Panc1 (cell line): ENCODE measurements at regions not wholly inside any gene's neighbourhood (a gene's known extent, or its start where the extent isn't known, plus 50 kb on each side); places are given as distances from the start of the nearest gene placed in this dataset.
"Not testable (repeated sequence)": the region's sequence is repeated elsewhere in the genome, so short reads cannot be mapped to it uniquely, and the experiment has no call there.

ENCODE experiments used
- POLR2AphosphoS5 ChIP-seq: IDR thresholded peaks from 2 replicates; pipeline ENCODE4 v1.6.1; 2012; ENCODE audit warnings: mild to moderate bottlenecking, low read depth, low read length, moderate library complexity
- SIN3A ChIP-seq: IDR thresholded peaks from 2 replicates; pipeline ENCODE4 v1.6.1; 2012; ENCODE audit warnings: low read depth, mild to moderate bottlenecking, low read length, moderate library complexity, borderline replicate concordance; ENCODE audit not compliant: insufficient read depth
- TCF7L2 ChIP-seq: IDR thresholded peaks from 2 replicates; pipeline ENCODE4 v1.6.1; 2011; ENCODE audit warnings: mild to moderate bottlenecking, low read depth, low read length, inconsistent platforms
- TF ChIP-seq, protein P1 (sequence below): fragments of 450-650 bp; IDR thresholded peaks from 2 replicates; pipeline ENCODE4 v1.5.1; 2017; ENCODE audit warnings: mild to moderate bottlenecking
- TF ChIP-seq, protein P2 (sequence below), 2 experiments: IDR thresholded peaks; 2 replicates each; pipeline ENCODE4 v1.6.1; 2011 to 2012; ENCODE audit warnings: low read depth in 2 of 2, control low read depth in 1 of 2, low read length in 1 of 2, mild to moderate bottlenecking in 1 of 2, moderate library complexity in 1 of 2; ENCODE audit not compliant: insufficient read depth in 1 of 2

DNA sequence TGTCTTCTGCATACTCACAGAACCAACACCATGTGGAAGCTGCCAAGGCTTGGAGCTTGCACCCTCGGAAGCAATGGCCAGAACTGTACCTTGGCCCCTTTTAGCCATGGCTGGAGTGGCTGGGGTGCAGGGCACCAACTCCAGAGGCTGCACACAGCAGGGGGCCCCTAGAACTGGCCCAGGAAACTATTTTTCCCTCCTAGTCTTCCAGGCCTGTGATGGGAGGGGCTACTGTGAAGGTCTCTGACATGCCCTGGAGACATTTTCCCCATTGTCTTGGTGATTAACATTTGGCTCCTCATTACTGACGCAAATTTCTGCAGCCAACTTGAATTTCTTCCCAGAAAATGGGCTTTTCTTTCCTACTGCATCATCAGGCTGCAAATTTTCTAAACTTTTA lies 248.6 kb upstream of the RHOBTB1 start:
- TF ChIP-seq, protein P1, sequence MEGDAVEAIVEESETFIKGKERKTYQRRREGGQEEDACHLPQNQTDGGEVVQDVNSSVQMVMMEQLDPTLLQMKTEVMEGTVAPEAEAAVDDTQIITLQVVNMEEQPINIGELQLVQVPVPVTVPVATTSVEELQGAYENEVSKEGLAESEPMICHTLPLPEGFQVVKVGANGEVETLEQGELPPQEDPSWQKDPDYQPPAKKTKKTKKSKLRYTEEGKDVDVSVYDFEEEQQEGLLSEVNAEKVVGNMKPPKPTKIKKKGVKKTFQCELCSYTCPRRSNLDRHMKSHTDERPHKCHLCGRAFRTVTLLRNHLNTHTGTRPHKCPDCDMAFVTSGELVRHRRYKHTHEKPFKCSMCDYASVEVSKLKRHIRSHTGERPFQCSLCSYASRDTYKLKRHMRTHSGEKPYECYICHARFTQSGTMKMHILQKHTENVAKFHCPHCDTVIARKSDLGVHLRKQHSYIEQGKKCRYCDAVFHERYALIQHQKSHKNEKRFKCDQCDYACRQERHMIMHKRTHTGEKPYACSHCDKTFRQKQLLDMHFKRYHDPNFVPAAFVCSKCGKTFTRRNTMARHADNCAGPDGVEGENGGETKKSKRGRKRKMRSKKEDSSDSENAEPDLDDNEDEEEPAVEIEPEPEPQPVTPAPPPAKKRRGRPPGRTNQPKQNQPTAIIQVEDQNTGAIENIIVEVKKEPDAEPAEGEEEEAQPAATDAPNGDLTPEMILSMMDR = not testable (repeated sequence)
- TF ChIP-seq SIN3A, POLR2AphosphoS5, TCF7L2: not testable (repeated sequence)
- TF ChIP-seq, protein P2, sequence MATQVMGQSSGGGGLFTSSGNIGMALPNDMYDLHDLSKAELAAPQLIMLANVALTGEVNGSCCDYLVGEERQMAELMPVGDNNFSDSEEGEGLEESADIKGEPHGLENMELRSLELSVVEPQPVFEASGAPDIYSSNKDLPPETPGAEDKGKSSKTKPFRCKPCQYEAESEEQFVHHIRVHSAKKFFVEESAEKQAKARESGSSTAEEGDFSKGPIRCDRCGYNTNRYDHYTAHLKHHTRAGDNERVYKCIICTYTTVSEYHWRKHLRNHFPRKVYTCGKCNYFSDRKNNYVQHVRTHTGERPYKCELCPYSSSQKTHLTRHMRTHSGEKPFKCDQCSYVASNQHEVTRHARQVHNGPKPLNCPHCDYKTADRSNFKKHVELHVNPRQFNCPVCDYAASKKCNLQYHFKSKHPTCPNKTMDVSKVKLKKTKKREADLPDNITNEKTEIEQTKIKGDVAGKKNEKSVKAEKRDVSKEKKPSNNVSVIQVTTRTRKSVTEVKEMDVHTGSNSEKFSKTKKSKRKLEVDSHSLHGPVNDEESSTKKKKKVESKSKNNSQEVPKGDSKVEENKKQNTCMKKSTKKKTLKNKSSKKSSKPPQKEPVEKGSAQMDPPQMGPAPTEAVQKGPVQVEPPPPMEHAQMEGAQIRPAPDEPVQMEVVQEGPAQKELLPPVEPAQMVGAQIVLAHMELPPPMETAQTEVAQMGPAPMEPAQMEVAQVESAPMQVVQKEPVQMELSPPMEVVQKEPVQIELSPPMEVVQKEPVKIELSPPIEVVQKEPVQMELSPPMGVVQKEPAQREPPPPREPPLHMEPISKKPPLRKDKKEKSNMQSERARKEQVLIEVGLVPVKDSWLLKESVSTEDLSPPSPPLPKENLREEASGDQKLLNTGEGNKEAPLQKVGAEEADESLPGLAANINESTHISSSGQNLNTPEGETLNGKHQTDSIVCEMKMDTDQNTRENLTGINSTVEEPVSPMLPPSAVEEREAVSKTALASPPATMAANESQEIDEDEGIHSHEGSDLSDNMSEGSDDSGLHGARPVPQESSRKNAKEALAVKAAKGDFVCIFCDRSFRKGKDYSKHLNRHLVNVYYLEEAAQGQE (IDR thresholded peaks at IDR 0.05; ENCODE audit: insufficient read depth in 1 of 2, low read depth in 2 of 2, low read length in 1 of 2) = not testable (repeated sequence)
